HFFc6 (cell line): ENCODE measurements at regions not wholly inside any gene's neighbourhood (a gene's known extent, or its start where the extent isn't known, plus 50 kb on each side); places are given as distances from the start of the nearest gene placed in this dataset.

Source experiments
- DNase-seq: peaks from one replicate; pipeline ENCODE4 v3.0.0-alpha.2; 2018
- H3K27ac Mint-ChIP-seq: 2 replicates; pipeline ENCODE4 v1.8.0; 2020; ENCODE audit warnings: mild to moderate bottlenecking, mixed read lengths
- H3K27me3 Mint-ChIP-seq: 2 replicates; pipeline ENCODE4 v1.8.0; 2021; ENCODE audit warnings: mild to moderate bottlenecking, moderate library complexity, mixed read lengths; ENCODE audit not compliant: insufficient read depth
- H3K36me3 Mint-ChIP-seq: 2 replicates; pipeline ENCODE4 v1.8.0; 2021; ENCODE audit warnings: low read depth, mixed read lengths
- H3K4me1 Mint-ChIP-seq: 2 replicates; pipeline ENCODE4 v1.8.0; 2020; ENCODE audit warnings: low read depth, mixed read lengths
- H3K4me3 Mint-ChIP-seq: 2 replicates; pipeline ENCODE4 v1.8.0; 2020; ENCODE audit warnings: mild to moderate bottlenecking, moderate library complexity, mixed read lengths
- H3K9me3 Mint-ChIP-seq: 2 replicates; pipeline ENCODE4 v1.8.0; 2020; ENCODE audit warnings: mild to moderate bottlenecking, mixed read lengths
- TF ChIP-seq, protein P1 (sequence below): fragments of 200-600 bp; sonication (generic); IDR thresholded peaks from 2 replicates; pipeline ENCODE4 v1.5.0; 2021; ENCODE audit warnings: antibody characterized with exemption, mild to moderate bottlenecking

DNA sequence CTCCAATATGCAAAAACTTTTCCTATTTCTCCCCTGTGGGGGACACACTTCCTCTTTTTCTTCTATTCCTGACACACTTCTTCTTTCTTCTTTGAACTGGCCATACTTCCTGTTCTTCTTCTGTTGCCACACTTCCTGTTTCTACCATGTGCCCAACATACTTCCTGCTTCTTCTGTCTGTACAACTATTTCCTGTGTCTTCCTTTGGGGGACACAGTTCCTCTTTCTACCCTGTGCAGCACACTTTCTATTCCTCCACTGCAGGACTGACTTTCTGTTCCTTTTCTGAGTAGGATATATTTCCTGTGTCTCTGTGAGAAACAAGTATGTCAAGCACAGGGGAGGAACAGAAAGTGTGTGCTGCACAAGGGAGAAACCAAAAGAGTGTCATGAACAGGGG is 794.7 kb downstream of the CDY2B start:
- no peaks in the 10 kb centered on the region for H3K36me3 Mint-ChIP-seq
- H3K27ac Mint-ChIP-seq, result no peak overlapping the region
- H3K27me3 Mint-ChIP-seq, result no peaks in the 10 kb centered on the region
- no peaks in the 10 kb centered on the region for H3K4me1 Mint-ChIP-seq
- H3K4me3 Mint-ChIP-seq, result no peak overlapping the region
- no peak for DNase-seq
- TF ChIP-seq, protein P1, sequence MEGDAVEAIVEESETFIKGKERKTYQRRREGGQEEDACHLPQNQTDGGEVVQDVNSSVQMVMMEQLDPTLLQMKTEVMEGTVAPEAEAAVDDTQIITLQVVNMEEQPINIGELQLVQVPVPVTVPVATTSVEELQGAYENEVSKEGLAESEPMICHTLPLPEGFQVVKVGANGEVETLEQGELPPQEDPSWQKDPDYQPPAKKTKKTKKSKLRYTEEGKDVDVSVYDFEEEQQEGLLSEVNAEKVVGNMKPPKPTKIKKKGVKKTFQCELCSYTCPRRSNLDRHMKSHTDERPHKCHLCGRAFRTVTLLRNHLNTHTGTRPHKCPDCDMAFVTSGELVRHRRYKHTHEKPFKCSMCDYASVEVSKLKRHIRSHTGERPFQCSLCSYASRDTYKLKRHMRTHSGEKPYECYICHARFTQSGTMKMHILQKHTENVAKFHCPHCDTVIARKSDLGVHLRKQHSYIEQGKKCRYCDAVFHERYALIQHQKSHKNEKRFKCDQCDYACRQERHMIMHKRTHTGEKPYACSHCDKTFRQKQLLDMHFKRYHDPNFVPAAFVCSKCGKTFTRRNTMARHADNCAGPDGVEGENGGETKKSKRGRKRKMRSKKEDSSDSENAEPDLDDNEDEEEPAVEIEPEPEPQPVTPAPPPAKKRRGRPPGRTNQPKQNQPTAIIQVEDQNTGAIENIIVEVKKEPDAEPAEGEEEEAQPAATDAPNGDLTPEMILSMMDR, result no peak
- no peaks in the 10 kb centered on the region for H3K9me3 Mint-ChIP-seq

DNA sequence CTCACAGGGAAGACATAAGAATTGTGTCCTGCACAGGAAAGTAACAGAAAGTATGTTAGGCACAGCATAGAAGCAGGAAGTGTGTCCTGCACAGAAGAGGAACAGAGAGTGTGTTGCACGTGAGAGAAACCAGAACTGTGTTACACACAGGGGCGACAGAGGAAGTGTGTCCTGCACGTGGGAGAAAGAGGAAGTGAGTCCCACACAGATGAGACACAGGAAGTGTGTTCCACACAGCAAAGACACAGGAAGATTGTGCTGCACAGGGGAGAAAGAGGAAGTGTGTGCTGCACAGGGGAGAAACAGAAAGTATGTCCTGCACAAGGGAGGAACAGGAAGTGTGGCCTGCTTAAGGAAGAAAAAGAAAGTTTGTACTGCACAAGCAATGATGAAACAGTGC is 800.1 kb downstream of the CDY2B start:
- Mint-ChIP-seq H3K4me1 (no peaks in the 10 kb centered on the region), H3K36me3 (peaks cover 8% of the 10 kb centered on the region; the same call in 1 of the 2 replicates), H3K27me3 (no peaks in the 10 kb centered on the region; the same call in 1 of the 2 replicates), H3K4me3 (no peak overlapping the region), H3K27ac (no peak overlapping the region), H3K9me3 (peaks cover 40% of the 10 kb centered on the region)
- DNase-seq, result no peak
- TF ChIP-seq, protein P1, result no peak

DNA sequence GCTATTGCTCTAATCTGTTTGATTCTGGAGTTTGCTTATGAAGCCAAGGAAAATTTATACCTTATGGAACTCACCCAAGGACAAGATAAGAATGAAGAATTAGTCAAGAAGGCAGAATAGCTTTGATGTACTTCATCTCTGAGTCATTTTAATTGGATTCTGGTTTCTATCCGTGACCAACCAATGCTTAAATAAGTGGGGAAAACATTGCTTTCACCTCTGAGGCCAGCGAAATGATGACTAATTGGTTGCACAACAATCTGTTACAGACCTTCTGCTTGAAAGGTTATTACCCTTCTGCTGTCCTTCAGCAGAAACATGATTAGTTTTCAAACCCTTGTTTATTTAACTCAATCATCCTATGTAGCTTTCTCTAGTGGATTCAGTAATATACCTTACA is 812.7 kb downstream of the CDY2B start:
- H3K9me3 Mint-ChIP-seq, result peaks cover 18% of the 10 kb centered on the region
- H3K27me3 Mint-ChIP-seq, result no peaks in the 10 kb centered on the region
- H3K4me3 Mint-ChIP-seq, result no peak overlapping the region
- TF ChIP-seq, protein P1, result no peak
- H3K36me3 Mint-ChIP-seq, result no peaks in the 10 kb centered on the region; the same call in 1 of the 2 replicates
- no peak for DNase-seq
- no peak overlapping the region for H3K27ac Mint-ChIP-seq
- H3K4me1 Mint-ChIP-seq, result no peaks in the 10 kb centered on the region

DNA sequence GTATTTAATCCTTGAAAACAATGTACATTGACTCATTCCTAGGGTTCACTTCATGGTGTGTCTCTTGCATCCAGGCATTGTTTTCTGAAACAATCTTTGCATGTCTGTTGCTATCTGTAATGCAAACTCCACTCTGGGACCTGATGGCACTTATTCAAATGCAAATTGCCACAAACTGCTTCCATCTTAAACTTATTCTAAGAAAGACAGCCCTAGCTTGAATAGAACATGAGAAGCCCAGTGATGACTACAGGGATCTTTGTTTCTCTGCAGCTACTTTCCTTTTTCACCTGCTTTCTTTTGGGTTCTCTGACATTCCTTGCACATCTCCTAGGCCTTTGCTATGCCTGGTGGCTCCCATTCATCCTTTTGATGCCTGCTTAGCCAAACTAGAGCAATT is 827.0 kb downstream of the CDY2B start:
- no peak for DNase-seq
- Mint-ChIP-seq H3K36me3 (no peaks in the 10 kb centered on the region), H3K4me3 (no peak overlapping the region)

DNA sequence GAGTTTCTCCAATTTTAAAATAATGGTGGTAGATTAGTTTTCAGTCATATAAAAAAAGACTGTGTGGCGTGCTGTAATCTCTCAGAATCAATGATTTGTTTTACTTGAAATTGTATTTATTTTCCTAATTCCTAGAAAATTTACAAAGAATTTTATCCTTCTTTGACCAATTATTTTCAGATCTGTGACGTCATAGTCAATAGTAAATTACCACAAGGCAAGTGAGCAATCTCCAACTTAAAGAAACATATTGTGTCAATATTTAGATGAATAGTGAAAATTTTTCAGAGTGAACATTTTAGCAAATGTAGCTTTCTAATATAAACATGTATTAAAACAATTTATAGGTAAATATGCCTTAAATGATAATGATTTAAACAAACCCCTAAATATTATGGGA is 829.6 kb downstream of the CDY2B start:
- Mint-ChIP-seq H3K27me3 (no peaks in the 10 kb centered on the region; the same call in 1 of the 2 replicates), H3K9me3 (peaks cover 4% of the 10 kb centered on the region), H3K36me3 (no peaks in the 10 kb centered on the region), H3K4me3 (no peak overlapping the region), H3K27ac (no peak overlapping the region), H3K4me1 (no peaks in the 10 kb centered on the region)
- TF ChIP-seq, protein P1, result no peak
- no peak for DNase-seq

More for the DNA sequence above, 827.0 kb downstream of the CDY2B start:
- Mint-ChIP-seq H3K9me3 (peaks cover 4% of the 10 kb centered on the region), H3K4me1 (no peaks in the 10 kb centered on the region), H3K27me3 (no peaks in the 10 kb centered on the region; the same call in 1 of the 2 replicates), H3K27ac (no peak overlapping the region)
- TF ChIP-seq, protein P1, result no peak

DNA sequence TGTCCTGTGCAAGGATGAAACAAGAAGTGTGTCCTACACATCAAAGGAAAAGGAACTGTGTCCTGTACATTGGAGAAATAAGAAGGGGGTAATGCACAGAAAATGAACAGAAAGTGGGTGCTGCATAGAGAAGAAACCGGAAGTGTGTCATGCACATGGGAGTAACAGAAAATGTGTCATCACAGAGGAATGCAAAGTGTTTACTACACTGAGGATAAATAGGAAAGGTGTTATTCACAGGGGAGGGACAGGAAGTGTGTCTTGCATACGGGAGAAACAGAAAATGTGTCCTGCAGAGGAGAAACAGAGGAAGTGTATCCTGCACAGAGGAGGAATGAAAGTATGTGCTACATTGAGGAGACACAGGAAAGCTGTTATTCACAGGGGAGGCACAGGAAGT is 834.9 kb downstream of the CDY2B start:
- H3K4me3 Mint-ChIP-seq, result no peak overlapping the region
- H3K9me3 Mint-ChIP-seq, result peaks cover 8% of the 10 kb centered on the region
- H3K4me1 Mint-ChIP-seq, result no peaks in the 10 kb centered on the region
- H3K27me3 Mint-ChIP-seq, result no peaks in the 10 kb centered on the region
- H3K27ac Mint-ChIP-seq, result no peak overlapping the region
- TF ChIP-seq, protein P1, result no peak
- 0 out of 2 replicates have a peak, but pooled peaks cover 6% of the 10 kb centered on the region for H3K36me3 Mint-ChIP-seq
- DNase-seq, result no peak
